Astrocyte (in vitro differentiated cells and primary cell): ENCODE measurements at regions not wholly inside any gene's neighbourhood (a gene's known extent, or its start where the extent isn't known, plus 50 kb on each side); places are given as distances from the start of the nearest gene placed in this dataset.
"Not testable (repeated sequence)": the region's sequence is repeated elsewhere in the genome, so short reads cannot be mapped to it uniquely, and the experiment has no call there.

Source experiments
- DNase-seq: peaks from one replicate; pipeline ENCODE4 v3.0.0-alpha.2; 2010; ENCODE audit warnings: low read depth
- FAIRE-seq: peaks from 2 replicates; lab custom pipeline; 2011; peaks lifted over from hg19 to GRCh38; lab: Jason Lieb, UNC
- H2AFZ ChIP-seq: 2 replicates; pipeline ENCODE4 v1.6.0; 2012; ENCODE audit warnings: low read depth, low read length, inconsistent platforms
- H3K27ac ChIP-seq: 2 replicates; pipeline ENCODE4 v1.5.1; 2011; ENCODE audit warnings: low read depth, low read length, inconsistent platforms
- H3K27me3 ChIP-seq: 2 replicates; pipeline ENCODE4 v1.6.0; 2011; ENCODE audit warnings: low read length, inconsistent platforms; ENCODE audit not compliant: insufficient read depth
- H3K36me3 ChIP-seq: 2 replicates; pipeline ENCODE4 v1.5.1; 2011; ENCODE audit warnings: low read length, inconsistent platforms; ENCODE audit not compliant: insufficient read depth
- H3K4me1 ChIP-seq: 2 replicates; pipeline ENCODE4 v1.5.1; 2011; ENCODE audit warnings: low read length, inconsistent platforms; ENCODE audit not compliant: insufficient read depth
- H3K4me2 ChIP-seq: 2 replicates; pipeline ENCODE4 v1.6.0; 2012; ENCODE audit warnings: low read length, inconsistent platforms
- H3K4me3 ChIP-seq: 2 replicates; pipeline ENCODE4 v1.5.1; 2011; ENCODE audit warnings: low read depth, mild to moderate bottlenecking, low read length, inconsistent platforms; ENCODE audit not compliant: insufficient read depth
- H3K79me2 ChIP-seq: 2 replicates; pipeline ENCODE4 v1.6.0; 2012; ENCODE audit warnings: mild to moderate bottlenecking, low read length, inconsistent platforms; ENCODE audit not compliant: insufficient read depth
- H3K9ac ChIP-seq: 2 replicates; pipeline ENCODE4 v1.6.0; 2012; ENCODE audit warnings: mild to moderate bottlenecking, low read length, inconsistent platforms
- H3K9me3 ChIP-seq: 2 replicates; pipeline ENCODE4 v1.5.1; 2012; ENCODE audit warnings: low read depth, mild to moderate bottlenecking, low read length, inconsistent platforms; ENCODE audit not compliant: insufficient read depth
- H4K20me1 ChIP-seq: 2 replicates; pipeline ENCODE4 v1.6.0; 2012; ENCODE audit warnings: low read length, inconsistent platforms; ENCODE audit not compliant: insufficient read depth
- H3K27ac Mint-ChIP-seq: one replicate; pipeline ENCODE4 v1.8.0; 2021; ENCODE audit warnings: mild to moderate bottlenecking, mixed read lengths; ENCODE audit not compliant: unreplicated experiment
- H3K27me3 Mint-ChIP-seq: one replicate; pipeline ENCODE4 v1.8.0; 2021; ENCODE audit warnings: low read depth, mixed read lengths; ENCODE audit not compliant: unreplicated experiment
- H3K36me3 Mint-ChIP-seq: one replicate; pipeline ENCODE4 v1.8.0; 2021; ENCODE audit warnings: low read depth, mixed read lengths; ENCODE audit not compliant: unreplicated experiment
- H3K4me1 Mint-ChIP-seq: one replicate; pipeline ENCODE4 v1.8.0; 2021; ENCODE audit warnings: low read depth, mixed read lengths; ENCODE audit not compliant: unreplicated experiment
- H3K4me3 Mint-ChIP-seq: one replicate; pipeline ENCODE4 v1.8.0; 2021; ENCODE audit warnings: mild to moderate bottlenecking, moderate library complexity, mixed read lengths; ENCODE audit not compliant: unreplicated experiment
- H3K9me3 Mint-ChIP-seq: one replicate; pipeline ENCODE4 v1.8.0; 2021; ENCODE audit warnings: mild to moderate bottlenecking, mixed read lengths; ENCODE audit not compliant: unreplicated experiment
- CTCF ChIP-seq: IDR thresholded peaks from 2 replicates; pipeline ENCODE4 v1.5.1; 2011; ENCODE audit warnings: low read depth, mild to moderate bottlenecking, inconsistent platforms, low read length, moderate library complexity; ENCODE audit not compliant: insufficient read depth
- EZH2 ChIP-seq: IDR thresholded peaks from 2 replicates; pipeline ENCODE4 v1.6.1; 2012; ENCODE audit warnings: mild to moderate bottlenecking, low read length, inconsistent platforms; ENCODE audit not compliant: insufficient read depth

GRCh38 chr1:176364236-176364905 lies 98.6 kb upstream of the PAPPA2 start:
- Mint-ChIP-seq H3K4me1 (no peaks in the 10 kb centered on the region), H3K36me3 (no peaks in the 10 kb centered on the region), H3K27ac (no peak overlapping the region), H3K27me3 (peaks cover 3% of the 10 kb centered on the region), H3K4me3 (no peak overlapping the region), H3K9me3 (no peaks in the 10 kb centered on the region)
- TF ChIP-seq CTCF = no peak
- TF ChIP-seq EZH2 = no peak
- H2AFZ ChIP-seq = no peak overlapping the region
- H3K27me3 ChIP-seq = no peaks in the 10 kb centered on the region
- H3K9me3 ChIP-seq = no peaks in the 10 kb centered on the region
- H3K27ac ChIP-seq = no peak overlapping the region
- H4K20me1 ChIP-seq = no peaks in the 10 kb centered on the region
- no peak for FAIRE-seq
- DNase-seq = no peak
- H3K4me2 ChIP-seq = no peak overlapping the region
- no peak overlapping the region for H3K9ac ChIP-seq
- H3K4me1 ChIP-seq = no peaks in the 10 kb centered on the region
- H3K79me2 ChIP-seq = no peaks in the 10 kb centered on the region
- no peaks in the 10 kb centered on the region for H3K36me3 ChIP-seq
- H3K4me3 ChIP-seq = no peak overlapping the region

GRCh38 chr1:176349135-176349715 lies 113.8 kb upstream of the PAPPA2 start:
- not testable (repeated sequence) for H3K27ac Mint-ChIP-seq, H3K4me1 ChIP-seq, H3K79me2 ChIP-seq, H3K9me3 Mint-ChIP-seq, H3K36me3 ChIP-seq, H3K4me3 ChIP-seq, H3K4me1 Mint-ChIP-seq, H4K20me1 ChIP-seq, H2AFZ ChIP-seq, H3K9ac ChIP-seq, H3K27me3 Mint-ChIP-seq, H3K27me3 ChIP-seq, DNase-seq, H3K27ac ChIP-seq, FAIRE-seq, H3K4me2 ChIP-seq, H3K9me3 ChIP-seq, H3K4me3 Mint-ChIP-seq
- peaks cover 13% of the 10 kb centered on the region for H3K36me3 Mint-ChIP-seq

- TF ChIP-seq CTCF = no peak
- no peak for TF ChIP-seq EZH2
- Mint-ChIP-seq H3K4me1 (no peaks in the 10 kb centered on the region), H3K4me3 (no peak overlapping the region), H3K9me3 (peaks cover 5% of the 10 kb centered on the region), H3K36me3 (peaks cover 2% of the 10 kb centered on the region), H3K27me3 (no peaks in the 10 kb centered on the region), H3K27ac (no peak overlapping the region)
- Histone ChIP-seq H2AFZ (no peak overlapping the region), H3K79me2 (no peaks in the 10 kb centered on the region), H3K4me1 (no peaks in the 10 kb centered on the region), H3K27ac (no peak overlapping the region), H3K4me3 (no peak overlapping the region), H3K9ac (no peak overlapping the region), H3K27me3 (no peaks in the 10 kb centered on the region), H3K36me3 (no peaks in the 10 kb centered on the region), H4K20me1 (no peaks in the 10 kb centered on the region), H3K9me3 (peaks cover 3% of the 10 kb centered on the region), H3K4me2 (no peak overlapping the region)
- DNase-seq (no peak), FAIRE-seq (no peak)
Measured at GRCh38 chr1:176341656-176342055, 121.3 kb upstream of the PAPPA2 start.
